HG03469 (cell line): ENCODE measurements at regions not wholly inside any gene's neighbourhood (a gene's known extent, or its start where the extent isn't known, plus 50 kb on each side); places are given as distances from the start of the nearest gene placed in this dataset.

Experiments
- ATAC-seq: cut with Tn5 transposase; IDR thresholded peaks from one replicate; pipeline ENCODE4 v1.9.1; 2021; ENCODE audit warnings: mild to moderate bottlenecking, moderate library complexity, moderate number of reproducible peaks; ENCODE audit not compliant: unreplicated experiment

DNA sequence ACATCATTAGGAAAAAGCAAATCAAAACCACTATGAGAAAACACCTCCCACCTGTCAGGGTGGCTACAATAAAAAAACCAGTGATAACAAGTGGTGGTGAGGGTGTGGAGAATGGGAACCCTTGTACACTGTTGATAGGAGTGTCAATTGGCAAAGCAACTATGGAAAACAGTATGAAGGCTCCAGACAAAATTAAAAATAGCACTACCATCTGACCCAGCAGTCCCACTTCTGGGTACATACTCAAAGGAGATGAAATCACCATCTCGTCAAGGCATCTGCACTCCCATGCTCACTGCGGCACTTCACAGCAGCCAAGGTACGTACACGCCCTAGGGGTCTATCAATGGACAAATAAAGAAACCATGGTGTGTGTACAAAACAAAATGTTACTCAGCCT is 715.1 kb downstream of the UQCRFS1 start:
- ATAC-seq = no peak

- no peak for ATAC-seq
These were observed 715.8 kb downstream of the UQCRFS1 start for GRCh38 chr19:28497137-28497536.

DNA sequence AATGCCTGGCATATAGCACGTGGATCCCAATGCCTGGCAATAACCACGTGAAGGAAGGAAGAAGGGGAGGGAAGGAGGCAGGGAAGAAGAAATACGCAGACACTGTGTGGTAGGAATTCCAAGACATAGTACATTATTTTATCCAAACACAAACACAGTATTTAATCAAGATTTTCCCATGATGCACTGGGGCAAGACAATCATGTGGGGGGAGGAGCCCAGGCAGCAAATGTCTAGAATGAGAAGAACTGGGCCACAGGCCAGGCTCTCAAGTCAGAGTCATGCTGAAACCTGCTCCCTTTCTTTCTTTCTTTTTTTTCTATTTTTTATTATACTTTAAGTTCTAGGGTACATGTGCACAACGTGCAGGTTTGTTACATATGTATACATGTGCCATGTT is 717.9 kb downstream of the UQCRFS1 start:
- no peak for ATAC-seq

- ATAC-seq = no peak
These were observed 718.5 kb downstream of the UQCRFS1 start for GRCh38 chr19:28494461-28494860.

- ATAC-seq = no peak
These were observed 719.1 kb downstream of the UQCRFS1 start for GRCh38 chr19:28493884-28494283.

DNA sequence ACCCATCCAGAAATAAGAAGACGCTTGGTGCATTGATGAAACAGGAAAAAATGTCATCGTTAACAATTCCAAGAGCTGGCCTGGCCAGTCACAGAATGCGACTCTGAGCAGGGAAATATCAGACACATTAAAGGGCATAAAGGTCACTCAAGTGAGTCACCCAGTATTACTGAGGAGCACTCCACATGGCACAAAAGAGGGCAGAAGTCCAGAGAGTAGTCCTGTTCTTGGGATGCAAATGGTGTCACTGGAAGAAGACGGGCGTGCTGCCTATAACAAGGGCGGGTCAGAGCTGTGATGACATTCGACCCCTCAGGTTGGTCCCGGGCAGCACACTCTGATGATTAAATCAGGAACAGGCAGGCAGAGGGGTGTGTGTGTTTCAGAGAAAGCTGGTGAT is 720.3 kb downstream of the UQCRFS1 start:
- no peak for ATAC-seq

GRCh38 chr19:28492201-28492600 is 720.8 kb downstream of the UQCRFS1 start:
- no peak for ATAC-seq

DNA sequence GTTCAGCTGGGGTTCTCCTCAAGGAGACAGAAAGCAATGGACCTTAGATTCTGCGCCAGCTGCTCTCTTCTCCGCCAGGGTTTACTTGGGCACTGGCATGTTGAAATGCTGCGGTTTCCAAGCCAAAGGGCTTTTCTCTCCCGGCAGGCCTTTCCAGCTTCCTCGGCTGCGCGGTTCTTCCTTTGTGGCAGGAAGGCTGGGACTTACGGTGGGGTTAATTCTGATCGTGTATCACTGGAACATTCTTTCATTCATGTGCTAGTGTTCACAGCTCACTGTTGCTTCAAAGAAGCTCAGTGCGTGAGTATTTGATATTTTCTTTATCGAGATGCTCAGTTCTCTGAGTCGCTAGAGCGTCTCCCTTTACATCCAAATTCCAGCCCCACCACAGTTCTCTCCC is 723.2 kb downstream of the UQCRFS1 start:
- no peak for ATAC-seq

DNA sequence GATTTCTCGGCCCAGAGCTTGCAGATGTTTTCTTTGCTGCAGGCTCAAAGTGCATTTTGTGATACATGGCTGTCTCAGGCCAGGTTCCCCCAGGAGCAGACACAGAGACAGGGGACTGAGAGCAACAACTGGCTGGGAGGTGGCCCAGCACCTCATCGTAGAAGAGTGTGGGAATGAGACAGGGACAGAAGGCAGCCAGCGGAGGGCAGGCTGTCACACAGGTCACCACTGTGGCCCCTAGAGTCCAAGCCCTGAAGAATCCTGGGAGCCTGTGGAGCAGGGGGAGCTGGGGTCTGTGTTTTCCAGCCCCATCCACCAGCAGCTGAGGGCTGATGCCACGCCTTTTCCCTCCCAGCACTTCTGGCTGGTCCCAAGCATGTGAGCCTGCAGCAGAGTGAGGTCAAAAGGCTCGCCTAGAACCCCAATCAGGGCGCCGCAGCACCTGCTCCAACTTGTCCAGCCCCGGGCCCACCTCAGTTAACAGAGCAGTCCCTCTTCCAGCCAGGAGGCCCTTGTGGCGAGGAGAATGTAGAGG is 723.8 kb downstream of the UQCRFS1 start:
- ATAC-seq = no peak

GRCh38 chr19:28487999-28488398 is 725.0 kb downstream of the UQCRFS1 start:
- ATAC-seq = no peak

- no peak for ATAC-seq
These were observed 726.0 kb downstream of the UQCRFS1 start for GRCh38 chr19:28486926-28487325.

DNA sequence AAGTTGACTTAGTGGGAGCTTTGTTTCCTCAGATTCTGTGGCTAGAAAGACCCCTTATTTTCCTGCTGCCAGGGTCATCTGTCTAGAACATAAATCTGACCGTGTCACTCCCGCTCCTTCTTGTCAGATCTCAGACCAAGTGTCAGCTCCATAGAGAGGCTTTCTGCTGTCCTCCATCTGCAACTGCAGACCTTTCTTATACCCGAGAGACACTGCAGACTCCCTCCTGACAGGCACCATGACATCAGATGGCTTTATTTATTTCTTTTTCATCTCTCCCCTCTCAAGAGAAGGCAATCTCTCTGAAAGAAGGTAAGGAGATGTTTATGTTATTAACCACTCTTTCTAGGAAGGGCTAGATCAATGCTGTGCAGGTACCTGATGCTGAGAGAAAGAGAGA is 726.5 kb downstream of the UQCRFS1 start:
- ATAC-seq = no peak

GRCh38 chr19:28485292-28485691 is 727.7 kb downstream of the UQCRFS1 start:
- ATAC-seq = no peak

DNA sequence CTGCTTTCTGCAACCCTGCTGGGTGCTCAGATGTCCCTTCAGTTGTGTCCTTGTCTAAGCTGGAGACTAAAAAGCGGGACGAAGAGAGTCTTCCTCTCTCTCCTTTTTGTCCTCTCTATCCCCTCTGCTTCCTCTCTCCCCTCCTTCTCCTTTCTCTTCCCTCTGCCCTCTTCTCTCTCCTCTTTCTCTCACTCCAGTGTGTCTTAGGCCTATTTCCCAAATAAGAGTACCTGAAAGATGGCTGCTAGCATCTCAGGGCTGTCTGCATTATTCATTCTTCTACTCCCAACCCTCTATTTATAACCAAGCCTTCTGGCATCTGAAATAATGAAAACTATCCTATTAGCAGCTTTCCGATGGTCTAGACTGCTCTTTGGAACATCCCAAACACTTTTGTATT is 729.8 kb downstream of the UQCRFS1 start:
- ATAC-seq = no peak

GRCh38 chr19:28482221-28482620 is 730.7 kb downstream of the UQCRFS1 start:
- ATAC-seq = no peak

DNA sequence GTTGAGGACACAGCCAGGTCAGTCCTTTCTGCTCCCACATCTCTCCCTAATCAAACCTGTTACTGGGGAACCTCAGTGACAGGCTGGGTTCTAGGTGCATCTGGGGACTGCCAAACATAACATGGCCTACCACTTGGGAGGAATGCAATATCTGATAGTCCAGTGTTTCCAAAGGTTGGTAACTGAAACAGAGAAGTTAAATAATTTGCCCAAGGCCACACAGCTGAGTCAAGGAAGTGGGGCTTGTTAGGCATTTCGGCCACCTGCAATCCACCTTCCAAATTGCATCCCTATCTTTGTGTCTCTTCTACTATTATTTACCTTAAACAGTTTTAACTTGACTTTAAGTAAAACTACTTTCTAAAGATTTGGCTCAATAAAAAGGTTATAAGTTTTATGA is 731.3 kb downstream of the UQCRFS1 start:
- ATAC-seq = no peak

DNA sequence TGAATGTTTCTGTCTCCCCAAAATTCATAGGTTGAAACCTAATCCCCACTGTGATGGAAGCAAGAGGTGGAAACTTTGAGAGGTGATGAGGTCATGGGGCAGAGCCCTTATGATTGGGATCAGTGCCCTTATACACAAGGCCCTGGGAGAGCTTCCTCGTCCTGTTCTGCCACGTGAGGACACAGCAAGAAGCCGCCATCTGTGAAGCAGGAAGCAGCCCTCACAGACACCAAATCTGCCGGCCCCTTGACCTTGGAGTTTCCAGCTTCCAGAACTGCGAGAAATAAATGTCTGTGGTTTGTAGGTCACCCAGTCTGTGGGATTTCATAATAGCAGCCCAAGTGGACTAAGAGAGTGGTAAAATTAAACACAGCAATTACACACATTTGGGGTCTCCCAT is 737.4 kb downstream of the UQCRFS1 start:
- no peak for ATAC-seq

- no peak for ATAC-seq
These were observed 740.1 kb downstream of the UQCRFS1 start for GRCh38 chr19:28472843-28473242.

GRCh38 chr19:28471731-28472510 is 741.0 kb downstream of the UQCRFS1 start:
- no peak for ATAC-seq

DNA sequence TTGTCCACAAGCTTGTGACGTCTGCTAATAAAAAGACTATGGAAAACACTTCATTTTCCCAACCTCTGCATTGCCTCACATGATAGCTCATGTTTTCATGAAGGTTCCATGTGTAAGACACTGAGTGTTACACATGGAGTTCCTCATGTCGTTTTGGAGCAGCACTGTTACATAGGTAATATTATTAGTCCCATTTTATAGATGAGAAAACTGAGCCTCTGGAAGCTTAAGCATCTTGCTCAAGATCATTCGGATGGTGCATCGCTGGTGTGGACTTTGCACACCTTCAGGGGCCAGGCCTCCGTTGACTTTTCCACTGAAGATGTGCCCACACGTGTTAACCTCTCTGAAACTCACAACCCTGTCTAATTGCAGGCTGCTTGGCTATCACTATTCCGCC is 743.4 kb downstream of the UQCRFS1 start:
- no peak for ATAC-seq

- no peak for ATAC-seq
These were observed 744.1 kb downstream of the UQCRFS1 start for GRCh38 chr19:28468701-28469459.
